ENCODE measurements at regions not wholly inside any gene's neighbourhood (a gene's known extent, or its start where the extent isn't known, plus 50 kb on each side); places are given as distances from the start of the nearest gene placed in this dataset.

DNA sequence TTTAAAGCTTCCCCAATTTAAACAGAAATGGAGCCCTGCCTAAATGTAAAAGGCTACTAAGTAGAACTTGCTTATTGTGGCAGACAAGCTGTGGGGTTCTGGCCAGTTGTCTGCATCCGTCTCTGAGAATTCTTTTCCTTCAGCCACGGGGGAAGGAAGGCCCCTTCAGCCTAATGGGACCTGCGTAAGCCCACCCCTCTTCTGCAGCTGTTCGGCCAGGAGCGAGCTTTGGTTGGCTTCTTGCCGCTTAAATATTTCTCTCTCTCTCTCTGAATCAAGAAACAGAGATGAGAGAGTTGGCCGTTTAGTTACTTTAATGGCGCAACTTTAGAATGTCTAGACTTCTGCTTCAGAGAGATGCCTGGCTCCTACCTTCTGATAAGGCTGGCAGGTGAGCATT lies 151.7 kb upstream of the PROK2 start:
- no peak for DNase-seq
- H3K56ac ChIP-seq (ENCODE audit: insufficient read length, low read depth, low read length), result no peak overlapping the region
- H4K20me1 ChIP-seq (ENCODE audit: control insufficient read depth, insufficient read depth, insufficient read length), result no peaks in the 10 kb centered on the region
- no peak overlapping the region for H2AK5ac ChIP-seq (ENCODE audit: insufficient read length, low read length)
- no peak overlapping the region; a peak in 1 of 7 replicates for H3K27ac Mint-ChIP-seq
- H3K36me3 Mint-ChIP-seq (ENCODE audit: insufficient read depth in 1 of 3, low read depth in 3 of 3), result no peaks in the 10 kb centered on the region; a peak in 1 of 7 replicates
- H3T11ph ChIP-seq (ENCODE audit: low read length), result no peak overlapping the region
- no CpG with 5 or more reads among the region's 8 CpGs for WGBS (ENCODE audit: extremely low coverage, insufficient read length, low lambda C conversion rate)
- no peaks in the 10 kb centered on the region for H3K9me3 Mint-ChIP-seq
- TF ChIP-seq, protein P1, sequence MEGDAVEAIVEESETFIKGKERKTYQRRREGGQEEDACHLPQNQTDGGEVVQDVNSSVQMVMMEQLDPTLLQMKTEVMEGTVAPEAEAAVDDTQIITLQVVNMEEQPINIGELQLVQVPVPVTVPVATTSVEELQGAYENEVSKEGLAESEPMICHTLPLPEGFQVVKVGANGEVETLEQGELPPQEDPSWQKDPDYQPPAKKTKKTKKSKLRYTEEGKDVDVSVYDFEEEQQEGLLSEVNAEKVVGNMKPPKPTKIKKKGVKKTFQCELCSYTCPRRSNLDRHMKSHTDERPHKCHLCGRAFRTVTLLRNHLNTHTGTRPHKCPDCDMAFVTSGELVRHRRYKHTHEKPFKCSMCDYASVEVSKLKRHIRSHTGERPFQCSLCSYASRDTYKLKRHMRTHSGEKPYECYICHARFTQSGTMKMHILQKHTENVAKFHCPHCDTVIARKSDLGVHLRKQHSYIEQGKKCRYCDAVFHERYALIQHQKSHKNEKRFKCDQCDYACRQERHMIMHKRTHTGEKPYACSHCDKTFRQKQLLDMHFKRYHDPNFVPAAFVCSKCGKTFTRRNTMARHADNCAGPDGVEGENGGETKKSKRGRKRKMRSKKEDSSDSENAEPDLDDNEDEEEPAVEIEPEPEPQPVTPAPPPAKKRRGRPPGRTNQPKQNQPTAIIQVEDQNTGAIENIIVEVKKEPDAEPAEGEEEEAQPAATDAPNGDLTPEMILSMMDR (conservative IDR thresholded peaks at IDR 0.05), result no peak
- no peaks in the 10 kb centered on the region for H3K23me2 ChIP-seq (ENCODE audit: insufficient read length, low read depth, low read length, poor library complexity, severe bottlenecking)
- H3K9ac ChIP-seq (ENCODE audit: extremely low read depth, insufficient read length, low read length), result no peak overlapping the region
- H3K79me1 ChIP-seq (ENCODE audit: insufficient read depth, low read depth, low read length, poor library complexity, severe bottlenecking), result no peaks in the 10 kb centered on the region
- H3K14ac ChIP-seq (ENCODE audit: insufficient read depth, low read length), result no peak overlapping the region
- H3K27ac ChIP-seq (ENCODE audit: insufficient read length, low read depth, low read length), result no peak overlapping the region
- H3K4me2 ChIP-seq (ENCODE audit: insufficient read depth, insufficient read length, low read length), result no peak overlapping the region
- no peak overlapping the region for H2BK12ac ChIP-seq (ENCODE audit: insufficient read length, low read depth, low read length)
- H2BK15ac ChIP-seq (ENCODE audit: low read depth, low read length), result no peak overlapping the region
- no peak overlapping the region for H3K4ac ChIP-seq (ENCODE audit: low read depth, low read length)
- no peak overlapping the region for H3K23ac ChIP-seq (ENCODE audit: insufficient read length, low read depth, low read length)
- no peak overlapping the region for H2BK20ac ChIP-seq (ENCODE audit: low read depth, low read length, poor library complexity, severe bottlenecking)
- no peak overlapping the region for H4K8ac ChIP-seq (replicated peaks; ENCODE audit: insufficient read length, low read depth, low read length)
- no peaks in the 10 kb centered on the region for H3K79me2 ChIP-seq (ENCODE audit: insufficient read depth, low read length)
- H3K4me1 Mint-ChIP-seq, result 0 out of 4 replicates have a peak, but pooled peaks cover 2 to 3% of the 10 kb centered on the region in 2 experiments
- H3K18ac ChIP-seq (ENCODE audit: insufficient read length, low read depth, low read length), result no peak overlapping the region
- no peak overlapping the region for H4K91ac ChIP-seq (ENCODE audit: insufficient read length, low read depth, low read length)
- no peak overlapping the region for H2AFZ ChIP-seq (ENCODE audit: low read length)
- H3K9me3 ChIP-seq (ENCODE audit: control insufficient read depth, low read depth, low read length), result no peaks in the 10 kb centered on the region
- no peak overlapping the region for H2BK120ac ChIP-seq (ENCODE audit: low read depth, low read length, poor library complexity, severe bottlenecking)
- no peak overlapping the region for H2BK5ac ChIP-seq (ENCODE audit: insufficient read length, low read length)
- H3K27me3 ChIP-seq (ENCODE audit: insufficient read depth, low read length), result no peaks in the 10 kb centered on the region
- no peaks in the 10 kb centered on the region for H3K4me1 ChIP-seq (ENCODE audit: insufficient read depth, low read length)
- H3K4me3 Mint-ChIP-seq, result no peak overlapping the region
- peaks cover 6% of the 10 kb centered on the region for H3K27me3 Mint-ChIP-seq (ENCODE audit: low read depth)
- no peak overlapping the region for H4K5ac ChIP-seq (ENCODE audit: insufficient read length, low read depth, low read length)

Measured in H9 (cell line).